Muscle layer of duodenum (tissue), 2 donors: ENCODE measurements at regions not wholly inside any gene's neighbourhood (a gene's known extent, or its start where the extent isn't known, plus 50 kb on each side); places are given as distances from the start of the nearest gene placed in this dataset.
"Not testable (repeated sequence)": the region's sequence is repeated elsewhere in the genome, so short reads cannot be mapped to it uniquely, and the experiment has no call there.

ENCODE experiments used
- H3K27ac ChIP-seq: one replicate; pipeline ENCODE4 v1.7.0; 2013; ENCODE audit warnings: mild to moderate bottlenecking, low read length
- H3K27me3 ChIP-seq: one replicate; pipeline ENCODE4 v1.7.0; 2013; ENCODE audit warnings: low read depth, mild to moderate bottlenecking, control low read depth, low read length
- H3K36me3 ChIP-seq, 2 donors: one replicate each; pipeline ENCODE4 v1.7.0; 2013; ENCODE audit warnings: low read length in 2 of 2, control low read depth in 1 of 2, mild to moderate bottlenecking in 1 of 2; ENCODE audit not compliant: insufficient read depth in 2 of 2, control insufficient read depth in 1 of 2
- H3K4me1 ChIP-seq, 2 donors: one replicate each; pipeline ENCODE4 v1.7.0; 2013; ENCODE audit warnings: low read length in 2 of 2, mild to moderate bottlenecking in 2 of 2, control low read depth in 1 of 2, moderate library complexity in 1 of 2; ENCODE audit not compliant: insufficient read depth in 2 of 2, control insufficient read depth in 1 of 2
- H3K4me3 ChIP-seq, 2 donors: one replicate each; pipeline ENCODE4 v1.7.0; 2013; ENCODE audit warnings: low read length in 2 of 2, low read depth in 1 of 2, mild to moderate bottlenecking in 1 of 2
- H3K9me3 ChIP-seq, 2 donors: one replicate each; pipeline ENCODE4 v1.7.0; 2013; ENCODE audit warnings: low read length in 2 of 2, control low read depth in 1 of 2, mild to moderate bottlenecking in 1 of 2; ENCODE audit not compliant: control insufficient read depth in 1 of 2
- donor health status: healthy.

DNA sequence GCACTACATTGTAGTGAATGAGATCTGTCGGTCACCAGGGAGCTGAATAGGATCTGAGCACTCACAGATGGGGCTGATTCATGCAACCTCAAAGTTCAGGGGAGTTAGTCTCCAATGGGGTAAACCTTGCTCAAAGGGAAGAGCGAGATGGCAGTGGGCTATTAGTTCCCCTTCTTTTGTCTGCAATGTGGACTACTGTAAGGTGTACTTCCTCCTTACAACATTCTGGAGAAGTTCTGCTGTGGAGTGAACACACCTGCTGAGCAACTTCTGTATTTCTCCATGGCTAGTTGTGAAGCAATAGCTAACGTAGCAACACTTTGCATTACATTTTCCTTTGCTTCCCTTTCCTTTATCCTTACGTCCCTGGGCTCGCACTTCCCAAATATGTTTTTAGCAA lies 134.3 kb upstream of the B3GAT2 start:
- Histone ChIP-seq H3K36me3 (no peaks in the 10 kb centered on the region), H3K27ac (no peak overlapping the region), H3K4me1 (no peaks in the 10 kb centered on the region), H3K9me3 (no peaks in the 10 kb centered on the region), H3K27me3 (no peaks in the 10 kb centered on the region), H3K4me3 (no peak overlapping the region)

DNA sequence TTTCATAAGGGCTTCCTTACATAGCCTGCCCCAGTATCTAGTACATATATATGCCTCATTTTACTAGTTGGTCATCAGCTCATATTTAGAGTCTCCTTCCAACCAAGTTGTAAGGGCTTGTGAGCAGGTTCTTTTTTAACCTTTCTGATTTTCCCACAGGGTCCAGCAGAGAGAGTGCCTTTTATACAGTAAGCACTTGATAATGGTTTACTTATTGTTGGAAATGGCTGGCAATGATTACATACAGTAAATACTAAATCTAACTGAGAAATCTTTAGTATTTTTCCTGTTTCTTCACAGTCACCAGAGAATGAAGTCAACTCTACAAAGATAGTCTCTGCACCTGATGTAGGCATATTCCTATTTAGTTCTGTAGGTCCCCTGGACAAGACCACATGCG lies 135.1 kb upstream of the B3GAT2 start:
- no peak overlapping the region for H3K4me3 ChIP-seq

GRCh38 chr6:71097264-71097663 lies 140.4 kb upstream of the B3GAT2 start:
- H3K27me3 ChIP-seq, H3K4me1 ChIP-seq, H3K36me3 ChIP-seq, H3K4me3 ChIP-seq, H3K27ac ChIP-seq: not testable (repeated sequence)
- peaks cover 0 to 19% of the 10 kb centered on the region in 2 donors for H3K9me3 ChIP-seq

More for the DNA sequence above, 135.1 kb upstream of the B3GAT2 start:
- no peaks in the 10 kb centered on the region for H3K36me3 ChIP-seq
- no peak overlapping the region for H3K27ac ChIP-seq
- H3K9me3 ChIP-seq = peaks cover 0 to 4% of the 10 kb centered on the region in 2 donors
- H3K27me3 ChIP-seq = no peaks in the 10 kb centered on the region
- H3K4me1 ChIP-seq = no peaks in the 10 kb centered on the region

DNA sequence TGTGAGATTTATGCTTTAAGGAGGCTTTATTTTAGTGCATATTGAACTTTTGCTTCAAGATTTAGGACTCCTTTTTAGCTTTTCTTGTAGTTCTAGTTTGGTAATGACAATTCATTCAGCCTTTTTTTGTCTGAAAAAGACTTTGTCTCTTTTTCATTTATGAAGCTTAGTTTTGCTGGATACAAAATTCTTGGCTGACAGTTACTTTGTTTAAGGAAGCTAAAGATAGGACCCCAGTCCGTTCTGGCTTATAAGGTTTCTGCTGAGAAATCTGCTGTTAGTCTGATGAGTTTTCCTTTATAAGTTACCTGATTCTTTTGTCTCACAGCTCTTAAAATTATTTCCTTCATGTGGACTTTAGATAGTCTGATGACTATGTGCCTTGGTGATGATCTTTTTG lies 142.8 kb upstream of the B3GAT2 start:
- no peaks in the 10 kb centered on the region for H3K36me3 ChIP-seq
- peaks cover 0 to 19% of the 10 kb centered on the region in 2 donors for H3K9me3 ChIP-seq
- no peaks in the 10 kb centered on the region for H3K27me3 ChIP-seq
- no peak overlapping the region for H3K4me3 ChIP-seq
- H3K27ac ChIP-seq = no peak overlapping the region
- no peaks in the 10 kb centered on the region for H3K4me1 ChIP-seq

DNA sequence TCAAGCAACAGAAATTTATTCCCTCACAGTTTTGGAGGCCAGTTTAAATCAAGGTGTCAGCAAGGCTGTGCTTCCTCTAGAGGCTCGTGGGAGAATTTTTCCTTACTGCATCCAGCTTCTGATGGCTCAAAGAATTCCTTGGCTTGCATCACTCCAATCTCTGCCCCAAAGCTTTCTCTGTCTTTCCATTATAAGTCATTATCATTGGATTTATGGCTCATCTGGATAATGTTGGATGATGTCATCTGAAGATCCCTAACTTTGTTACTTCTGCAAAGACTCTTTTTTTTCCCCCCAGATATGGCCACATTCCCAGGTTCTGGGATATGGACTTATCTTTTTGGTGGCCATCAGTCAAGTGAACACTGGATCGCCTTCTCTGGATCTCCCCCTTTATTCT lies 146.3 kb upstream of the B3GAT2 start:
- no peak overlapping the region for H3K27ac ChIP-seq
- no peaks in the 10 kb centered on the region for H3K27me3 ChIP-seq
- H3K9me3 ChIP-seq = peaks cover 0 to 13% of the 10 kb centered on the region in 2 donors
- no peak overlapping the region for H3K4me3 ChIP-seq
- peaks cover 0 to 18% of the 10 kb centered on the region in 2 donors for H3K4me1 ChIP-seq
- H3K36me3 ChIP-seq = no peaks in the 10 kb centered on the region

DNA sequence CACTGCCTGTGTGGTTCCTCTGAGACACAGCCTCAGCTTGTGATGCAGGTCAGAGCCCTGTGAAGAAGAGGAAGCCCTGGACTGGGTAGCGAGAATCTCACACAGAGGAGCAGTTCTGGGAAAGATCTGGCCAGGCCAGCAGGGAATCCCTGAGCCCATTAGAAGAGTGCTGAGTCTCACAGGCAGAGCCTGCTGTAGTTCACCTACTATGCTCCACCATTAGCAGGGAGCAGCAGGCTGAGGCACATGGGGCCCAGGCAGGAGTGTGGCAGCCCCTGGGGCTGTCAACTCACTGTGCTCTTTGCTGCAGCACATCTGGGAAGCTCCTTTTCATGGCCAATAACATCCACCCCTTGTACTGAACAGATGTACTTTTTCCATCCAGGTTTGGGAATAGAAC lies 146.8 kb upstream of the B3GAT2 start:
- H3K27ac ChIP-seq = no peak overlapping the region
- no peak overlapping the region for H3K4me3 ChIP-seq
- H3K4me1 ChIP-seq = peaks cover 0 to 19% of the 10 kb centered on the region in 2 donors
- no peaks in the 10 kb centered on the region for H3K36me3 ChIP-seq
- no peaks in the 10 kb centered on the region for H3K27me3 ChIP-seq
- peaks cover 0 to 13% of the 10 kb centered on the region in 2 donors for H3K9me3 ChIP-seq

GRCh38 chr6:71106276-71106675 lies 149.4 kb upstream of the B3GAT2 start:
- Histone ChIP-seq H3K9me3 (no peaks in the 10 kb centered on the region), H3K4me1 (peaks cover 0 to 19% of the 10 kb centered on the region in 2 donors), H3K27me3 (no peaks in the 10 kb centered on the region), H3K36me3 (no peaks in the 10 kb centered on the region), H3K4me3 (no peak overlapping the region), H3K27ac (no peak overlapping the region)

DNA sequence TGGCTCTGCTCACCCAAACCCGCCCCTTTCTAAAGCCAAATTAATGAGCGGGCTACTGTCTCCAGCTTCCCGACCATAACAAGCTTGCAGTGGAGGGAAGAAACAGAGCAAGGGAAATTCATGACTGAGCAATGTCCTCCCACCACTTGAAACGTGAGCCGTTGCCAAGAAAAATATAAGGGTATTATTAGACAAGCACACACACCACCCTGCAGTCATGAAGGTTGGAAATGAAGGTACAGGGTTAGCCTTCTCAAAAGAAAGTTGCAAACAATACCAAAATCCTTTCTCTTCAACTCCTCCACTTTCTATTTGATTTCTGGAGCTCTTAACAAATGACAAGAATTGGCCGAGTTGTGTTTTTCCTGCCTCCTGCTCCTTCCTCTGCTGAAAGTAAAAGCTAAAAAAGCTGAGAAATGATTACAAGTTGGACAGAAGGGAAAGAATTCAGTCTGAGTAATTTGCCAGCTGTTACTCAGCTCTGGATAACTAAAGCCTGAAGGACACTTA lies 151.1 kb upstream of the B3GAT2 start:
- Histone ChIP-seq H3K9me3 (no peaks in the 10 kb centered on the region), H3K4me1 (peaks cover 0 to 19% of the 10 kb centered on the region in 2 donors), H3K27ac (no peak overlapping the region), H3K36me3 (no peaks in the 10 kb centered on the region), H3K27me3 (no peaks in the 10 kb centered on the region), H3K4me3 (peak overlapping the region; percentile 23 to 47)

DNA sequence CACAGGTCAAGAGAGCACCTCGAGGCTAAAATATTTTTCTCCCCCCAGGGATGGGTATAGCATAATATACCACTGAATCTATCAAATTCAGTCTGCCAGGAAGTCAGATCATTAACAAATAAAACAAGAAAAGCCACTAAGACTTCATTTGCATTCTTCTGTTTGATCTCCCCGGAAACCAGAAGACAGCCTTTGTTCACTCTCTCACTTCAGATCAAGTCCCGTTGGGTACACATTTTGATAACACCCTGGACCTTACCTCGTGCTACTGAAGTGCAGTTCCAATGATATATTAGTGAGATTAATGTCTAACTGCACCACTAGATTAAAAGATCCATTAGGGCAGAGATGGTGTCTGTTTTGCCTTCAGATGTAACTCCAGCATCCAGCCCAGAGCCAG lies 157.7 kb upstream of the B3GAT2 start:
- H3K27ac ChIP-seq = no peak overlapping the region
- H3K9me3 ChIP-seq = peaks cover 0 to 7% of the 10 kb centered on the region in 2 donors
- no peaks in the 10 kb centered on the region for H3K36me3 ChIP-seq
- no peaks in the 10 kb centered on the region for H3K27me3 ChIP-seq
- no peak overlapping the region for H3K4me3 ChIP-seq
- no peaks in the 10 kb centered on the region for H3K4me1 ChIP-seq

DNA sequence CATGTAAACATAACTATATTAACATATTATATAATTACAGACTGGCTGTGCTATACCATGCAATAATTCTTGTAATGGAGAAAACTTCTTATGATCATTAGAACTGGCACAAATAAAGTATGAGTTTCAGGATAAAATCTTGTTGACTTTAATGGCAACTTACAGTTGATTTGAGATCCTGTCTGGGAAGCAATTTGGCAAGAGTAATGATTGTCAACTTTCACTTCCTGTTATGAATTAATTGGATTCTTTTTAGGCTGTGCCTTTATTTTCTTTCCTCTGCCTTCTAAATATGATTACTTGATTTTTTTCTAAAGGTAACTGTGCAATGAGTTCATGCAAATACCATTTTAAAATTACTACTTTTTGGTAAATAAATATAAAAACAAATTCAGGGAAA lies 158.1 kb upstream of the B3GAT2 start:
- H3K4me3 ChIP-seq = no peak overlapping the region
- H3K36me3 ChIP-seq = no peaks in the 10 kb centered on the region
- no peaks in the 10 kb centered on the region for H3K27me3 ChIP-seq
- H3K4me1 ChIP-seq = no peaks in the 10 kb centered on the region
- H3K9me3 ChIP-seq = peaks cover 0 to 11% of the 10 kb centered on the region in 2 donors
- no peak overlapping the region for H3K27ac ChIP-seq

DNA sequence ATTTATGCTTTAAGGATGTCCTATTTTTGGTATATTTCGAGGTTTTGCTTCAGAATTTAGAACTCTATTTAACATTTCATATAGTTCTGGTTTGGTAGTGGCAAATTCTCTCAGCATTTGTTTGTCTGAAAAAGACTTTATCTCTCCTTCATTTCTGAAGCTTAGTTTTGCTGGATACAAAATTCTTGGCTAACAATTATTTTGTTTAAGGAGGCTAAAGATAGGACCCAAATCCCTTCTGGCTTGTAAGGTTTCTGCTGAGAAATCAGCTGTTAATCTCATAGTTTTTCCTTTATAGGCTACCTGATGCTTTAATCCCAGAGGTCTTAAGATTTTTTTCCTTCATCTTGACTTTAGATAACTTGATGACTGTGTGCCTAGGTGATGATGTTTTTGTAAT lies 162.7 kb upstream of the B3GAT2 start:
- H3K4me3 ChIP-seq = no peak overlapping the region
- no peaks in the 10 kb centered on the region for H3K27me3 ChIP-seq
- no peak overlapping the region for H3K27ac ChIP-seq
- H3K4me1 ChIP-seq = no peaks in the 10 kb centered on the region
- H3K36me3 ChIP-seq = no peaks in the 10 kb centered on the region
- H3K9me3 ChIP-seq = peaks cover 0 to 13% of the 10 kb centered on the region in 2 donors

GRCh38 chr6:71123051-71123450 lies 165.6 kb upstream of the OGFRL1 start:
- no peaks in the 10 kb centered on the region for H3K4me1 ChIP-seq
- no peaks in the 10 kb centered on the region for H3K36me3 ChIP-seq
- no peaks in the 10 kb centered on the region for H3K27me3 ChIP-seq
- no peak overlapping the region for H3K4me3 ChIP-seq
- peaks cover 0 to 11% of the 10 kb centered on the region in 2 donors for H3K9me3 ChIP-seq
- H3K27ac ChIP-seq = no peak overlapping the region
